SW 1271 (cell line): ENCODE measurements at regions not wholly inside any gene's neighbourhood (a gene's known extent, or its start where the extent isn't known, plus 50 kb on each side); places are given as distances from the start of the nearest gene placed in this dataset.
"Not testable (repeated sequence)": the region's sequence is repeated elsewhere in the genome, so short reads cannot be mapped to it uniquely, and the experiment has no call there.

Source experiments
- DNase-seq, 2 experiments: peaks; one replicate each; lab custom pipeline; 2025; lab: John Stamatoyannopoulos, UW

DNA sequence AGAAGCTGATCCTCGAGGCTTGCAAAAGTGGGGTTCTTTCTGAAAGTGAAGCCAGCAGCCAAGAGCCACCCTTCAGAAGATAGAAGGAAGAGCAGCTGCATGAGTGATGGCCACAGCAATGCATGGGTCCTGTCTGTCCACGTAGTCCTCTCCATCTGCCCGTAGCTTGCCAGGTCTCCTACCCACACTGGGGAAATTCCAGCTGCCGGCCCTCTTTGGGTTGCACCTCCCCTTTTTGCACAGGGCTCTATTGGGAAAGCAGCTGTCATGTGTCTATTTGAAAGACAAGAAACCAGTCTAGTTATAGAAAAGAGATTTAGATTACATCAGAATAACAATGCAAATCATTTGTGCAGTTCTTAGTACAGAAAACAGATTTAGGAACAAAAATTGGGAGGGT is 204.4 kb downstream of the GIPC2 start:
- no peak for DNase-seq

DNA sequence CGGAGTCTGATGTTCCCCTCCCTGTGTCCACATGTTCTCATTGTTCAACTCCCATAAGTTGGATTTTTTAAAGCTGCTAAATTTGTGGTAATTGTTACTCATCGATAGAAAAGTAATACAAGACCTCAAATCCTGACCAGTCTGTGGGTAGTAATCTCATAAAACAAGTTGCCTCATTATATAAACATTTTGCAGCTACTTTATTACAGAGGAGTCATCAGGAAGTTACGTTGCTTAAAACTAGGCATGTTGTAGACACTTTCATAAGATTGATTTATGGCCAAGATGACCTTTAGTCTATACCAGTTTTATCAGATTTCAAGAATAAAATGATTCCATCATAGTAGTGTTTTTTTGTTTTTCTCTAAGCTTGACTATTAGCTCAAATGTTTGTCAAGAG is 208.8 kb downstream of the GIPC2 start:
- no peak for DNase-seq

DNA sequence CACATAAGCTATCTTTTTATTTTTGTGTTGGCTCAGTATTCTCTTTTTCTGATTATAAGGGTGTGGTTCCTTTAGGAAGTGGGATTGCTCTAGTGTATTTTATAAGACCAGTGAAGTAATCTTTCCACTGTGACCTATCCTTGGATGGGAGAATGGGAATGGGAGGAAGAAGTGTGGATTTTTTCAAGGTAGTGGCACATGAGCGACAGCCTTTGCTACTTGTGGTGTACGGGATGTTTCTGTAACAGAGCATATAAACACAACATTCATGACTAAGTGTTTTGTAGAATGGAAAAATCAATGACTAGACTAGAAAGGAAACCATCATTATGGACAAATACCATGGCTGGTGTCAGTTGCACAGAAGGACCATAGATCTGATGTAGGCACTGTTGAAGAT is 209.6 kb downstream of the GIPC2 start:
- no peak for DNase-seq

DNA sequence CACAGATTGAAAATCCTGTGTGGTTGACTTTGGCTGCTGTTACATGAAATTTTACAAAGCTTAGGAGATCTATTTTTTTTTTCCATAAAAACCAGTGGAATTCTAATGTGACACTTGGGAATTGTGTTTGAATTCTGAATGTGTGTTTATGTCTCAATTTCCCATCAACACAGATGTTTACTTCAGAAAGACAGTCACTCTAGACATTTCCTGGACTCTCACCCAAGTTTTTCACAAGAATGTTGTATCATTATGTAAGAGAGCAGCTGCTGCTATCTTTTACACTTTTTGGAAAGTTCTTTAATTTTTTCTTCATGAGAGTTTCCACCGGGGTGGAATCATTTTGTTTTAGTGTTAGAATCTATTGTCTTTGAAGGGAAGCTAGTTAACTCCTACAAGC is 210.1 kb downstream of the GIPC2 start:
- DNase-seq: no peak

DNA sequence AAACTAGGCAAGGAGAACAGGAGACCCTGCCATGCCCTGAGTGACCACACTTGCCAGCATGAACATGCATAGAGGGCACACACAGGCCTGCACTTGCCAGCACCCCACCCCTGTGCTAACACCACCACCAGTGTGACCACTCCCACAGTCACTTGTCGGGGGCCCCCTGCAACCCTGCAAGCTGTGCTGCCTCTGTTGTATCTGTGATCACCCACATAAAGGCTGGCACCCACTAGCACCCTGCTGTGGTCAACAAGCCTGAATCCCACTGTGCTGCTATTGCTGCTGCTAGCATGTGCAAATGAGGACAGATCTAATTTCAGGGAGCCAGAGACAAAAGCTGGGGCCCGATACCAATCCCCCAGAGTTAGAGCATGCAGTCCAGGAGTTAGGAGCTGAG is 217.7 kb downstream of the GIPC2 start:
- DNase-seq: no peak

DNA sequence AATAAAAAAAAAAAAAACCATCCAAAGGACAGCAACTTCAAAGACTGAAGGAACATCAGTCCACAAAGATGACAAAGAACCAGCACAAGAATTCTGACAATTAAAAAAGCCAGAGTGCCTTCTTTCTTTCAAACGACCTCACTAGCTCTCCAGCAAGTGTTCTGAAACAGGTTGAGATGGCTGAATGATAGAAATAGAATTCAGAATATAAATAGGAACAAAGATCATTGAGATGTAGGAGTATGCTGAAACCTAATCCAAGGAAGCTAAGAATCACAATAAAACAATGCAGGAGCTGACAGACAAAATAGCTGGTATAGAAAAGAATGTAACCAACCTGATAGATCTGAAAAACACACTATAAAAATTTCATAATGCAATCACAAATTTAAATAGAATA is 218.2 kb downstream of the GIPC2 start:
- no peak for DNase-seq

DNA sequence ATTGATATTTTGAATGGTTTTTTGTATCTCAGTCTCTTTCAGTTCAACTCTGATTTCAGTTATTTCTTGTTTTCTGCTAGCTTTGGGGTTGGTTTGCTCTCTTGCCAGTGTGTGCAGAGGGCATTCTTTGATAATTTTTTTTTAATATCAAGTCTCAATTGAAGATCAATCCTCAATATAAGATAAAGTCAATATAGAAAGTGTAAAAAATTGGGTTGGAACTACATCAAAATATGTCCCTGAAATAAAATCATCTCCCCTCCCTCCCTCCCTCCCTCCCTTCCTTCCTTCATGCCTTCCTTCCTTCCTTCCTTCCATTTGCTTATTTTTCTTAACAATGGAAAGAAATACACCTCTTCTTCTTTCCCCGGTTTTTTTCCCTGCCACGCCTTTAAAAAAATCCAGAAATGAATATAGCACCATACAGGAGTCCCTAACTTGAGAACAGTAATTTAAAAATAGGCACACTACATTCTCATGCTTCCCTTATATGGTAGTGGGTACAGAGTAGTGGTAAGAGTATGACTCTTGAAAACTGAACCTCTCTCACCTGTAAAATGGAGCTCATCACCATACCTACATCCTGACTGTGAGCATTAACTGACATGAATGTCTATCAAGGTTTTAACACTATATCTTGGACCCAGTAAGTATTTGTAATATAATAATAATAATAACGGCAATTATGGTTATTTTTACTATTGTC is 221.9 kb downstream of the GIPC2 start:
- no peak for DNase-seq

DNA sequence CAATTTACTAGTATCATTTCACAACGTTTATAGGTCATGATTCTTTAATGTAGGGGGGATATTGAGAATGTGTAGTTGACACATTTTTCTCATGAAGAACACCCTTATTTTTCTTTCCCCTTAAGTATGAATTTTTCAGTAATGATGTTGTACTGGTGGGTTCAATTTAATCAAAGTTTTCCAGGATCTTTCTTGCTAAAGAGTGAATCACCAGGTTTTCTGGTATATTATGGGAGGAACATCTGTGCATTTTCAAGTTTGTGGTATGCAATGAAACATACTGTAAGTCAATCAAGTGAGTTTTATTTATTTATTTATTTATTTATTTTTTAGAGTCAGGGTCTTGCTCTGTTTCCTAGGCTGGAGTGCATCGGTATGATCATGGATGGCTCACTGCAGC is 221.2 kb upstream of the PTGFR start:
- no peak for DNase-seq

DNA sequence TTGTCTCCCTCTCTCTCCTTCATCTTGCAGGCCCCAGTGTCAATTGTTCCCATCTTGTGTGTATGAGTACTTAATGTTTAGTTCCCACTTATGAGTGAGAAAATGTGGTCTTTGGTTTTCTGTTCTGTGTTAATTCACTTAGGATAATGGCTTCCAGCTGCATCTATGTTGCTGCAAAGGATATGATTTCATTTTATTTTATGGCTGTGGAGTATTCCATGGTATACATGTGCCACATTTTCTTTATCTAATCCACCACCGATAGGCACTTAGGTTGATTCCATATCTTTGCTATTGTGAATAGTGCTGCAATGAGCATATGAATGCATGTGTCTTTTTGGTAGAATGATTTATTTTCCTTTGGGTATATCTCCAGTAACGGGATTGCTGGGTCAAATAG is 219.4 kb upstream of the PTGFR start:
- not testable (repeated sequence) for DNase-seq

DNA sequence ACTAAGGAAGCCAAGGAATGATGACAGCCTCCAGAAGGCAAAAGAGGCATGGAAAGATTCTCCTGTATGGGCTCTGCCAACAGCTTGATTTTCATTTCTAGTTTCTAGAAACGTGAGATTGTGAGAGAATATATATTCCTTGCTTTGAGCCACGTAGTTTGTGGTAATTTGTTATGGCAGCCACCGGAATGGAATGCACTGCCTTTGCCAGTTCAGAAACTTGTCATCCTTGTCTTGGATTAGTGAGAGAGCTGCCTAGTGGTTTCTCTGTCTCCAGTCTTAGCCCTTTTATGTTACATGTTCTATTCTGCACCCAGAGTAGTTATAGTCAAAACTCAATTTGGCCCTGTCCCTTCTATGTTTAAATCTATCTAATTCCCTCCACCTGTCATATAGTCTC is 216.0 kb upstream of the PTGFR start:
- DNase-seq: no peak

DNA sequence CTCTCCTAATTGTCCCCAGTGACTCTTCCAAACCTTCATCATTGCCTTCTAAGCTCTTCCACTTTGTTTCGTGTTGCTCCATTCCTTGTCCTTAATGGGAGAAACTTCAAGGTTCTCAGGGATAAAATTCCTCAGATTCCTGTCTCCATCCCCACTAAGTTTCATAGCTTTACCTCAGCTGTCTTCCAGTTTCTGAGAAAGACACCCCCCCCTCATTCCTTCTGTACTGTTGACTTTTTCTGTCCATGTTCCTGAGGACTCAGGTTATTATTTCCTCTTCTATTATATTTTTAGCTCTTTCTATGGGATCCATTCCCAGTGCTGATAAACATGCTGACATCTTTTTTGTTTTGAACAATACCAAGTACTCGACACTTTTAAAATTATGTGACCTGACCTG is 215.3 kb upstream of the PTGFR start:
- DNase-seq: no peak

DNA sequence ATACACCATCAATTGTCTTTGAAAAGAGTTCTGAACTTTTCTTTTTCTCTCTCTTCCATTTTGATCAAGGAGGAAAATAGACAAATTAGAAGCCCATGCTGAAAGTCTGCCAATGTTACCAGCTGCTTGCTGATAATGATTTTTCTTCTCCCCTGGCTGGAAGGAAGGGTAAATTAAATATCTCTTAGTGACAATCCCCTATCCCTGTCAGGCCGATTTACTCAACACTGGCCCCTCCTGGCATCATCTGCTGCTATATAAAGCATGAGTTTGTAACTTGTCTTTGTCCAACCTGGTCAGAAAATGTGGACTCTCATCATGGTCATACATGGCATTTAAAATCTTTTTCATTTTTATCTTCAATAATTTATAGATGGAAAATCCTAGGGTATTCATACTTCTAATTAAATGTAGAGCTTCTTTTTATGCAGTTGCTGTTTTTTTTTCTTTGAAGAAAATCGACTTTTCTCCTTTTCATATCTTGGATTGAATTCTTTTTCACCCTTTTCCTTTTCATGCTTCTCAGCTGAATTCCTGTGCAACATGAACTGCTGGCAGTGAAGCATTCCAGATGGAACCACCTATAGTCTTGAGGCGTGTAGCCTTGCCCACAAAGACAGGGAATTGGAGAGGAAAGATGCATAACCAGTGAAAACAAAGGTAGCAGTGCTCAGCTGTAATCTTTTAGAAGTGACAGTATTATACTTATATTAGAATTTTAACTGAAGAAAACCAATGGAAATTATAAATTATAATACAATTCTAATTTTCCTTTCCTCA is 214.7 kb upstream of the PTGFR start:
- DNase-seq: no peak

DNA sequence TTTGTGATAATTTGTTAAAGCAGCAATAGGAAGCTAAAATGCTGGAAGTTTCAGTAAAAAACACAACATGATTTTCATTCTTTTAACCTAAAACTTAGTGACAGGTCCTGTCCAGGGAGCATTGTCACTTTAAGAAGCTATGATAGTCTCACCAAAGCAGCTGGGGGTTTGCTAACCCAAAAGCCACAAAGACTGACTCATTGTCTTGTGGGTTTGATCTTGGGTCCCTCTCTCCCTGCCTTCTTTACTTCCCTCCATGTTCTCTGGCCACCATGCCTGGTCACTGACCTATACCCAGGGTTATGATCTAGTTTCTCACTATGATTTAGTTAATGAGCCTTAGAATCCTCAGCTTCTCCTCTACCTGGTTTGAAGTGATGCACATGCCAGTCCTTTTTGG is 213.5 kb upstream of the PTGFR start:
- DNase-seq: no peak

DNA sequence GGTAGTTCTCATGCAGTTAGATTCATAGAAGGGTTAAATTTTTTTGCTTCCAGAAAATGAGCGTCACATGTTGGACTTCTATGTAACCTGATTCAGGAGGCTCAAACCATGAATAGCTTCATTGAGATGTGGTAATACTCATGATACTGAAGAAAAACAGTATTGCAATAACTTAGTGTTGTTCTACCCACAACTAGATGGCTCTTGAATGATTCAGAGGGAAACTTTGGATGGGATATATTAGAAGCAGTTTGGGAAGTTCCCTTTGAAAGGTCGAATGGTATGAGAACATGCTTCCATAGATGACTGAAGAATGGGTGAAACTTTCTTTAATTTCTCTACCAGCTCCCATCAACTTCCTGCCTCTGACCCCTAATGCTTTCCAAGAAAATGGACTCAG is 211.7 kb upstream of the PTGFR start:
- DNase-seq: no peak

DNA sequence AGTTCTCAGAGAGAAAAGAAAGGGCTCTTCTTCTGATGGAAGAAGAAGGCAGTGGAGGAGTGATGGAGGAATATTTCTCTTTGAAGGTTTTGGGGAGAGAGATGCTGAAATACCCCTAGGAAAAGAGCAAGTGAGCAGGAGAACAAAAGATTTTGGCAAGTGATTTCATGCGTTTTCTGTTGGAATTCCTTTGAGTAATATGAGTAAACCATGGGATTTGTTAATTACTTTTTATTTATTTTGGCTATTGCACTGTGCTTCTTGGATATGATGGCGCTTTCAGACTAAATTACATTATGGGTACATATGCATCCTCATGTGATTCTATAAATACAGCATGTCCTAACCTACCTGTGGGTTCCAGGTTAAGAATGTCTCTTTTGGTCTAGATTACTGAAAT is 210.1 kb upstream of the PTGFR start:
- DNase-seq: no peak

DNA sequence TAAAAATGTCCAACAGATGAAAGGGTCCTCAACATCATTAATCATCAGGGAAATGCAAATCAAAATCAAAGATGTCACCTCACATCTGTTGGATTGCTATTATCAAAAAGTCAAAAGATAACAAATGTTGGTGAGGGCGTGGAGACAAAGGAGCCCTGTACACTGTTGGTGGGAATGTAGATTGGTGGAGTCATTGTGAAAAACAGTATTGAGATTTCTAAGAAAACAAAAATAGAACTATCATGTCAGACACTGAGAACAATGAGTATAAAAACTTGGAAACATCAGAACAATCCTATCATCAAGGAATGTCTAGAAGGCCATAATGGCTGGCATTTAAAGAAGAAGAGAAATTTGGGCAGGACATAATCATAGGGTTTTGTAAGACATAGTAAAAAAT is 209.2 kb upstream of the PTGFR start:
- no peak for DNase-seq

DNA sequence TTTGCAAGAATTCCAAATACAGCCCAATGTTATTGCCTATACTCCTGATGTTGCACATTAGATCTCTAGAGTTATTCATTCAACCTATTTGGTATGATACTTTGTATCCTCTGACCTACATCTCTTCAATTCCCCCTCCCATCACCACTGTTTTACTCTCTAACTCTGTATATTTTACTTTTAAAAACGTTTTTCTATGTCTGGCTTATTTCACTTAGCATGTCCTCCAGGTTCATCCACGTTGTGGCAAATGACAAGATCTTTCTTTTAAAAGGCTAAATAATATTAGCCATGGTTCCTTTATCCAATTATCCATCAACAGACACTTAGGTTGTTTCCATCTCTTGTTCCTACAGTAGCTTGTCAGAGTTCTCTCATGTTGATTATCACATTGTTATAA is 207.1 kb upstream of the PTGFR start:
- no peak for DNase-seq

DNA sequence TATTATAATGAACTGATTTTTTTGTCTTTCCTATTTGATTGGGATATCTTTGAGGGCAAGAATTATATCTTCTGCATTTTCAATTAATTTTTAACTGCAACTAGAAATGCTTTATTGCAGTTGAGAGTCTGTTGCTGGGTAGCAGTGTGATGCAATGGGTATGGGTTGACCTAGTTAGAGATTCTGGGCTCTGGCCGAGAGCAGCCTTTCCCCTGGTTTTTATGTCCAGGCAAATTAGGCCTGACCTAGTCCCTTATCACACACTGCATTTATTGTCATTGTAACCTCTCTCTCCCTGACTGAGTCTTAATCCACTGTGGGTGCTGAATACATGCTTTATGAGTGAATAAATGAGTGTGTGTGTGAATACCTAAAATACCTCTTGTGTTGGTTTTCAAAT is 206.4 kb upstream of the PTGFR start:
- DNase-seq: no peak

DNA sequence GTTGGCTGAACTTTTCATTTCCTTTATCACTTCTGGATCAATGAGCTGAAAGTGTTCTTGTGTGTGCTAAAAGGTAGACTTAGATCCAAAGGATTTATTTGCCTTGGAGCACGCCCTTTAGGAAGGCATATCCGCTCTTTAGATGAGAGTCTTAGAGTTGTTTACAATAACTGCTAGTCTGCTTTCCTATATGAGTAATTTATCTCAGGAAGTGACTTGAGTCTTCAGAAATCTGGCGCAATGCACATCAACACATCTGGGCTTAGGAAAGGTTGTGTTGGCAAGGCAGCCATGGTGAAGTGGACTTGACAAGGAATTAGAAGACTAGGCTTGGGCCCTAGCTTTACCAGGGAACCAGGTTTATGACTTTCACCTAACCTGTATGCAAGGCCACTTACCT is 204.1 kb upstream of the PTGFR start:
- no peak for DNase-seq

DNA sequence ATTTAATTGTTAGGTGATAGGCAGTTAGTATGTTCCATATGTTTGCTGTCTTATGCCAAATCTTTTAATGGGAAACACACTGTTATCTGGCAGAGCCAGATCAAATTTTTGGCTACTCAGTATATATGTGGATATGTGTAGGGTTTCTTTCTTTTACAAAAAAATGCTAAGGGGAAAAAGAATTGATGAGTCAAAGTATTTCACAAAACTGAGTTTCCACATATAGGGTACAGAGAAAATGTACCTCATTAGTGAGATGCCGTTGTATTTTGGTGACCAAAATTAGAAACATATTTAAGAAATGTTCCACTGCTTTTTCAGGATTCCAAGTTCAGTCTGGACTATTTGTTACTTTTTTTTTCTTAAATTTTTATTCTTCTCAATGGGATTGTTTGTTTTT is 201.2 kb upstream of the PTGFR start:
- DNase-seq: no peak

DNA sequence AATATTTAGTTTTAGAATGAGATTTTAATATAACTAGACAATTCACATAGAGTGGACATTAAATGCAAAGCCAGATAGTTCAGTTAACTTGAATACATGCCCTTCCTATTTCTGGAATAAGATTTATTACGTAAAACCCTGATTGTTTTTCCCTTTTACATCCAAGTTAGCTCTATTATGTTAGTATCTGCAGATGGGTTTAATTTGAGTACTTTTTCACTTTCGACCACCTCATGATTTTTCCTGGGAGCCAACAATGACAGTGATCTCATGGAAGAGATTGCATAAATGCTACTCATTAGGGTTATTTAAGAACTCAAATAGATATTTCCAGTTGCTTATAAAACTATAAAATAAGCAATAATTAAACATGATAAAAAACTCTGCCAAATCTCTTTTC is 199.4 kb upstream of the PTGFR start:
- DNase-seq: no peak

DNA sequence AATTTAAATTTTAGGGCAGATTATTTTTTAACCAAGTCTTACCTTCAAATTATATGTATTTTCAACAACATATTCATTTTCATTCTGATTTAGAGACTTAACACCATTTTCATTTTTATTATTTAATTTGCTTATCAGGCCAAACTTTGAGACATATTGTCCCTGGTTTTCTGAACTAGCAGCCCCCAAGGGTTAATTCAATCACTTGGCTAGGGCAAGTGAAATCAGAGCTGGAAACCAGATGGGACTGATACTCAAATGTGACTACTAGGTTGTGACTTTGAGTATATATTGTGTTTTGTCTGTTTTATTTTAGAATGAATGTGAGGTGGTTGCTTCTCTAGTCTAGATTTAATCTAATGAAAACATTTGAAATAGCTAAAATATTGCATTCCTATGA is 198.9 kb upstream of the PTGFR start:
- no peak for DNase-seq

DNA sequence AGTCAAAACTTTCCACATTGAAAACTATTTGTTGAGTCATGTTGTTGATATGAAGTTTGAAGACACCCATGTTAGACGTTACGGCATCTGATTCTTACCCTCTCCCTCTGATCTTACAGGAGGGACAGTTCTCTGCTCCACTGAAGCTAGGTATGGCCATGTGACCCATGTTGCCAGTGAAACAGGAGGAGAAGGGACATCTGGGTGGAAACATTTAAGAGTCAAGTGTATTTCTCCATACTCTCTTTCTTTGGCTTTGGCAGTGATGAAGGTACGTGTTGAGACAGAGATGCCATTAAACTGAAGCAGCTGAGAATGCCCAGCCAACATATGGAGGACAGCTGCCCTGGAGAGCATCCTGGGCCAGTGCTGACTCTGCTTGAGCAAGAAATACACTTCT is 198.4 kb upstream of the PTGFR start:
- no peak for DNase-seq

DNA sequence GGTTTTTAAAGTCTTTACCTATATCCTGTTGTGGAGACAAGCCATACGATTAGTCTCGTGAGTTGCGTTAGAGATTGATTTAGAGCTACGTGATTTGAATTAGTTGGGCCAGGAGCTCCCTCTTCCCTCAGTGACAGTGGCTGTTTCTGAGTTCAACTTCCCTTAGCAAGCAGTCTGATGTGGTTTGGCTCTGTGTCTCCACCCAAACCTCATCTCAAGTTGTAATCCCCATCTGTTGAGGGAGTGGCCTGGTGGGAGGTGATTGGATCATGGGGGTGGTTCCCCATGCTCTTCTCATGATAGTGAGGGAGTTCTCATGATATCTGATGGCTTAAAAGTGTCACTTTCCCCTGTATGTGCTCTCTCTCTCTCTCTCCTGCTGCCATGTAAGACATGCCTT is 192.9 kb upstream of the PTGFR start:
- DNase-seq: no peak
